Natural killer cell (primary cell): ENCODE measurements at regions not wholly inside any gene's neighbourhood (a gene's known extent, or its start where the extent isn't known, plus 50 kb on each side); places are given as distances from the start of the nearest gene placed in this dataset.

ENCODE experiments used
- ATAC-seq, 3 donors: fragments of 150-1000 bp in 2 of 3; fragments of 200-7000 bp in 1 of 3; cut with Tn5 transposase; 1 replicate in 1 of 3; 2 replicates in 2 of 3; pipeline ENCODE4 v1.10.0; 2021; ENCODE audit warnings: mild to moderate bottlenecking in 2 of 3, moderate library complexity in 2 of 3
- DNase-seq, 2 donors: peaks; one replicate each; pipeline versions ENCODE4 v3.0.0 to v3.0.0-alpha.2; 2013 to 2021; ENCODE audit warnings: mixed read lengths in 1 of 2
- H3K27ac ChIP-seq: one replicate; pipeline ENCODE4 v1.5.1; 2013; ENCODE audit warnings: mild to moderate bottlenecking, low read length
- H3K27me3 ChIP-seq: one replicate; pipeline ENCODE4 v1.6.1; 2013; ENCODE audit warnings: low read length; ENCODE audit not compliant: control insufficient read depth, insufficient read depth
- H3K36me3 ChIP-seq: one replicate; pipeline ENCODE4 v1.6.1; 2013; ENCODE audit warnings: low read length; ENCODE audit not compliant: control insufficient read depth, insufficient read depth
- H3K4me1 ChIP-seq: one replicate; pipeline ENCODE4 v1.6.1; 2013; ENCODE audit warnings: low read length; ENCODE audit not compliant: control insufficient read depth, insufficient read depth
- H3K4me3 ChIP-seq: one replicate; pipeline ENCODE4 v1.5.1; 2013; ENCODE audit warnings: low read length
- H3K9me3 ChIP-seq: one replicate; pipeline ENCODE4 v1.6.1; 2013; ENCODE audit warnings: low read length; ENCODE audit not compliant: control insufficient read depth, insufficient read depth
- H3K27ac Mint-ChIP-seq, 2 donors: one replicate each; pipeline ENCODE4 v1.8.0; 2022; ENCODE audit warnings: mild to moderate bottlenecking in 2 of 2, mixed read lengths in 2 of 2, moderate library complexity in 1 of 2
- H3K27me3 Mint-ChIP-seq, 2 donors: one replicate each; pipeline ENCODE4 v1.8.0; 2022; ENCODE audit warnings: low read depth in 2 of 2, mixed read lengths in 2 of 2
- H3K36me3 Mint-ChIP-seq: one replicate; pipeline ENCODE4 v1.8.0; 2022; ENCODE audit warnings: mixed read lengths
- H3K4me1 Mint-ChIP-seq, 2 donors: one replicate each; pipeline ENCODE4 v1.8.0; 2022; ENCODE audit warnings: mixed read lengths in 2 of 2
- H3K4me3 Mint-ChIP-seq: one replicate; pipeline ENCODE4 v1.8.0; 2022; ENCODE audit warnings: mild to moderate bottlenecking, moderate library complexity, mixed read lengths
- H3K9me3 Mint-ChIP-seq, 2 donors: one replicate each; pipeline ENCODE4 v1.8.0; 2022; ENCODE audit warnings: mixed read lengths in 2 of 2
- CTCF ChIP-seq: fragments of 200-600 bp; IDR thresholded peaks from one replicate; pipeline ENCODE4 v1.8.0; 2022; ENCODE audit warnings: antibody characterized with exemption
- WGBS: methylation state at CpG from one replicate; pipeline ENCODE4 v1.1.7; 2013; ENCODE audit warnings: missing lambda C conversion rate; ENCODE audit not compliant: insufficient coverage; 5-methylcytosine and 5-hydroxymethylcytosine counted together
- intact Hi-C: fragments of 100-400 bp; cut with micrococcal nuclease; formaldehyde crosslinking; loops from one replicate; pipeline ENCODE4 v1.14.2; 2022

- no peak for TF ChIP-seq CTCF
- H3K36me3 ChIP-seq = no peaks in the 10 kb centered on the region
- Mint-ChIP-seq H3K27ac (peak overlapping the region in 1 of 2 donors; percentile 63), H3K27me3 (peaks cover 37 to 38% of the 10 kb centered on the region in 2 donors), H3K36me3 (no peaks in the 10 kb centered on the region), H3K4me1 (peaks cover 23 to 42% of the 10 kb centered on the region in 2 donors), H3K9me3 (no peaks in the 10 kb centered on the region), H3K4me3 (peak overlapping the region; percentile 76)
- no peaks in the 10 kb centered on the region for H3K9me3 ChIP-seq
- H3K4me1 ChIP-seq = peaks cover 39% of the 10 kb centered on the region
- intact Hi-C loops = no loop called here
- H3K4me3 ChIP-seq = no peak overlapping the region
- ATAC-seq (no peak), DNase-seq (no peak)
- H3K27ac ChIP-seq = no peak overlapping the region
- H3K27me3 ChIP-seq = no peaks in the 10 kb centered on the region
- WGBS = 0% methylated on average over 5 of the region's 5 CpGs
Observed at GRCh38 chr3:13235079-13235478, 161.8 kb upstream of the IQSEC1 start.

- Mint-ChIP-seq H3K27me3 (peaks cover 39 to 41% of the 10 kb centered on the region in 2 donors), H3K27ac (peak overlapping the region; percentile 63 to 79), H3K4me1 (peaks cover 23 to 42% of the 10 kb centered on the region in 2 donors), H3K36me3 (no peaks in the 10 kb centered on the region), H3K4me3 (peak overlapping the region; percentile 76), H3K9me3 (no peaks in the 10 kb centered on the region)
- peaks cover 39% of the 10 kb centered on the region for H3K4me1 ChIP-seq
- DNase-seq (no peak), ATAC-seq (peak; percentile 34 to 43 (median 40))
- no peak overlapping the region for H3K4me3 ChIP-seq
- H3K36me3 ChIP-seq = no peaks in the 10 kb centered on the region
- no peak for TF ChIP-seq CTCF
- H3K9me3 ChIP-seq = no peaks in the 10 kb centered on the region
- intact Hi-C loops = no loop called here
- H3K27ac ChIP-seq = peak overlapping the region; percentile 27
- H3K27me3 ChIP-seq = no peaks in the 10 kb centered on the region
- WGBS = 6% methylated on average over 6 of the region's 9 CpGs
Observed at GRCh38 chr3:13234666-13235065, 161.4 kb upstream of the IQSEC1 start.

- intact Hi-C loops = no loop called here
- Mint-ChIP-seq H3K4me3 (peak overlapping the region; percentile 76), H3K4me1 (peaks cover 23 to 42% of the 10 kb centered on the region in 2 donors), H3K36me3 (no peaks in the 10 kb centered on the region), H3K27ac (peak overlapping the region; percentile 63 to 79), H3K27me3 (peaks cover 43 to 50% of the 10 kb centered on the region in 2 donors), H3K9me3 (no peaks in the 10 kb centered on the region)
- Histone ChIP-seq H3K36me3 (no peaks in the 10 kb centered on the region), H3K27me3 (no peaks in the 10 kb centered on the region), H3K4me1 (peaks cover 39% of the 10 kb centered on the region), H3K27ac (peak overlapping the region; percentile 27), H3K4me3 (no peak overlapping the region), H3K9me3 (no peaks in the 10 kb centered on the region)
- WGBS = 40% methylated on average over 18 of the region's 18 CpGs
- TF ChIP-seq CTCF = no peak
- peak; percentile 40 to 55 for DNase-seq
- peak; percentile 69 to 82 (median 75) for ATAC-seq
Observed at GRCh38 chr3:13233487-13234485, 160.6 kb upstream of the IQSEC1 start.
